ENCODE measurements at regions not wholly inside any gene's neighbourhood (a gene's known extent, or its start where the extent isn't known, plus 50 kb on each side); places are given as distances from the start of the nearest gene placed in this dataset.

DNA sequence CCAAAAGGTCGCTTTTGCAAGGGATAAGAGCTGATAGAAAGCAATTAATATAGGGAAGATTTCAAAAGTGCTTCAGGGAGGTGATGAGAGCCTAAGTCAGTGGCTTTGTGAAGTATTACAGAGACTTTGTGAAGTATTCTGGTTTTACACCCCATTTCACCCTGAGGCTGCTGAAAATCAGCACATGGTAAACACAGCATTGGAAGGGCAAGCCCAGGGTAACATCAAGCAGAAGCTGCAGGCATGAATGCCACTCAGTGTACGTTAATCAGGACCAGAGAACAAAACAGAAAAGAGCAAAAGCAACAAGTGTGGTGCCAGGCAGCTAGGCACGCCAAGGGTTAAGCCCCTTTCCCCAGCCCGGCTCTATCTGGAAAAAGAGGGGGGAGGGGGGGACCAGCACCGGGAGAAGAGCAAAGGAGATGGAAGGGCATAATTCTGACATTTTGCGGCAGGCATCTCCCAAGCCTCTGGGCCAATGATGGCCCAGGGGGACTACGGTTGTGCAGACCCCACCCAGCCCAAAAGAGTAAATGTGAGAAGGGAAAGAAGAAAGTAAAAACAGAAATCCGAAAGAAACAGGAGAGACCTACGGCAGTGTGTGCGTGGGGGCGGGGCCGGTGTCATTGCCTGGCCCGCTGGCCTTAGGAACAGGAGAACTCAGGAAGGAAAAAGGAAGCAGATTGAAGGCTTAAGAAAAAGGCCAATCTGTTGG lies 58.9 kb downstream of the DHRS2 start:
- no peak overlapping the region for H3K27ac ChIP-seq
- DNase-seq (ENCODE audit: low spot score in 2 of 2): peak; percentile 7 to 15
- TF ChIP-seq, protein P1, sequence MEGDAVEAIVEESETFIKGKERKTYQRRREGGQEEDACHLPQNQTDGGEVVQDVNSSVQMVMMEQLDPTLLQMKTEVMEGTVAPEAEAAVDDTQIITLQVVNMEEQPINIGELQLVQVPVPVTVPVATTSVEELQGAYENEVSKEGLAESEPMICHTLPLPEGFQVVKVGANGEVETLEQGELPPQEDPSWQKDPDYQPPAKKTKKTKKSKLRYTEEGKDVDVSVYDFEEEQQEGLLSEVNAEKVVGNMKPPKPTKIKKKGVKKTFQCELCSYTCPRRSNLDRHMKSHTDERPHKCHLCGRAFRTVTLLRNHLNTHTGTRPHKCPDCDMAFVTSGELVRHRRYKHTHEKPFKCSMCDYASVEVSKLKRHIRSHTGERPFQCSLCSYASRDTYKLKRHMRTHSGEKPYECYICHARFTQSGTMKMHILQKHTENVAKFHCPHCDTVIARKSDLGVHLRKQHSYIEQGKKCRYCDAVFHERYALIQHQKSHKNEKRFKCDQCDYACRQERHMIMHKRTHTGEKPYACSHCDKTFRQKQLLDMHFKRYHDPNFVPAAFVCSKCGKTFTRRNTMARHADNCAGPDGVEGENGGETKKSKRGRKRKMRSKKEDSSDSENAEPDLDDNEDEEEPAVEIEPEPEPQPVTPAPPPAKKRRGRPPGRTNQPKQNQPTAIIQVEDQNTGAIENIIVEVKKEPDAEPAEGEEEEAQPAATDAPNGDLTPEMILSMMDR (IDR thresholded peaks at IDR 0.05): no peak
- TF ChIP-seq POLR2A (IDR thresholded peaks at IDR 0.05) (no peak), EP300 (IDR thresholded peaks at IDR 0.05) (no peak)
- no peaks in the 10 kb centered on the region for H3K27me3 ChIP-seq
- H3K4me3 ChIP-seq: peak overlapping the region in 3 of 4 donors; percentile 26 to 42 (median 33)
- no peaks in the 10 kb centered on the region for H3K36me3 ChIP-seq
- H3K4me1 ChIP-seq: peaks cover 0 to 23% (median 10%) of the 10 kb centered on the region in 4 donors
- peaks cover 0 to 3% (median 0%) of the 10 kb centered on the region in 4 donors for H3K9me3 ChIP-seq
- 7 to 10% methylated on average over 13 of the region's 13 CpGs for WGBS, 2 donors

DNA sequence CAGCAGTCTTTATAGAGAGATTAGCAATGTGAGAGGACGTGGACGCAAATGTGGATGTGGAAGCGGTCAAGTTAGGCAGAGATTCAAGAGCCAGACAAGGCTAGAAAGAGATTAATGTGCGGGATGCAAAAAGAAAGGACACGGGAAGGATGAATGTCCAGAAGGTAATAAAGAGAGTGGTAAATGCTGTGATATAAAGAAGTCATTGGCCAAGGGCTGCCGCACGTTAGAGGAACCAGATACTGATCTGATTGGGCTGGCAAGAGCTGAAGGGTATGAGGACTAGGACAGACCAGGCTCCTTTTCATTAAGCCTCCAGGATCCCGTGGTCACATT lies 59.5 kb downstream of the DHRS2 start:
- Histone ChIP-seq H3K27ac (no peak overlapping the region), H3K36me3 (no peaks in the 10 kb centered on the region), H3K9me3 (no peaks in the 10 kb centered on the region), H3K4me3 (peak overlapping the region in 3 of 4 donors; percentile 26 to 42 (median 33)), H3K27me3 (no peaks in the 10 kb centered on the region), H3K4me1 (peaks cover 0 to 23% (median 10%) of the 10 kb centered on the region in 4 donors)
- DNase-seq (ENCODE audit: low spot score in 2 of 2): peak in 1 of 2 donors; percentile 6
- WGBS, 2 donors: 16% methylated on average over 8 of the region's 8 CpGs
- TF ChIP-seq, protein P1 (IDR thresholded peaks at IDR 0.05): no peak
- TF ChIP-seq EP300 (IDR thresholded peaks at IDR 0.05): no peak
- no peak for TF ChIP-seq POLR2A (IDR thresholded peaks at IDR 0.05)

DNA sequence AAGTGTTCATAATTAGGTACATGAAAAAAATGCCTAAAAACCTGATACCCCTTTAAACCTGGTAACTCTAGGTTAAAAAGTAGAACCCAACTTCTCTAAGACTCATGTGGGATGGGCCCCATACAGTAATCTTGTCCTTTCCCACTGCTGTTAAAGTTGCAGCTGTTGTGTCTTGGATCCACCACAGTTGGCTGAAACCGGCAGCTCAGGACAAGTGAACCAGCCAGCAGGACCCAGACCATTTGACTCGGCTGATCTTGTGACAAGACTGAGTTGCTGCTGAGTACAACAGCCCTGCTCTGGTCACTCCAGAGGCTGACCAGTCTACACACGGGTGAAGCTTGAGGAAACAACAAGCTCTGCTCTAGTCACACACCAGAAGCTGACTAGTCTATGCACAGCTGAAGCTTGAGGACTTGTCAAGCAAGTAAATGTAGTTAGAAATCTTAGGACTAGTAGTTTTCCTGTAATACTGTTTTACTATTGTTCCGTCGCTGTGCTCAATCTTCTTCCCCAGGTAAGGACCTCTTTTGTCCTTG lies 60.6 kb downstream of the DHRS2 start:
- TF ChIP-seq, protein P1 (IDR thresholded peaks at IDR 0.05): no peak
- TF ChIP-seq POLR2A (IDR thresholded peaks at IDR 0.05) (no peak), EP300 (IDR thresholded peaks at IDR 0.05) (no peak)
- H3K27ac ChIP-seq: no peak overlapping the region
- H3K36me3 ChIP-seq: no peaks in the 10 kb centered on the region
- H3K4me3 ChIP-seq: no peak overlapping the region
- H3K4me1 ChIP-seq: peaks cover 0 to 23% (median 10%) of the 10 kb centered on the region in 4 donors
- H3K27me3 ChIP-seq: no peaks in the 10 kb centered on the region
- no peaks in the 10 kb centered on the region for H3K9me3 ChIP-seq
- no peak for DNase-seq (ENCODE audit: low spot score in 2 of 2)
- WGBS, 2 donors: 84 to 91% methylated on average over 5 of the region's 5 CpGs

DNA sequence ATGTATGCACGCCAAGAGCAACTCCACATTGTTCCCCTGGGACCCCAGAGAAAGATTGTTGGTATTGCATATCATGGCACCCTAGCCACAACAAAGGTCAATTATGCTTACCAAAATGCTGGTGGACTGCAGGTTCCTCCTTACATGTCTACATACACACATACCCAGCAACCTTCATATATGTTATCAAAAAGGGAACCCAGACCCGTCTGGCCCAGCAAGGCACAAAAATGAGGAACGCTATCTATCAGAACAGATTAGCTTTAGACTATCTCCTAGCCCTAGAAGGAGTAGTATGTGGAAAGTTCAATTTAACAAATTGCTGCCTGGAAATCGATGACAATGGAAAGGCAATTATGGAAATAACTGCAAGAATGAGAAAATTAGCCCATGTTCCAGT lies 61.5 kb downstream of the DHRS2 start:
- no peak for DNase-seq (ENCODE audit: low spot score in 2 of 2)
- no peak overlapping the region for H3K4me3 ChIP-seq
- H3K27ac ChIP-seq: no peak overlapping the region

More for the DNA sequence above, 61.5 kb downstream of the DHRS2 start:
- 84 to 85% methylated on average over 4 of the region's 4 CpGs for WGBS, 2 donors
- H3K9me3 ChIP-seq: no peaks in the 10 kb centered on the region
- H3K4me1 ChIP-seq: peaks cover 0 to 23% (median 10%) of the 10 kb centered on the region in 4 donors
- TF ChIP-seq, protein P1 (IDR thresholded peaks at IDR 0.05): no peak
- TF ChIP-seq EP300 (IDR thresholded peaks at IDR 0.05): no peak
- TF ChIP-seq POLR2A (IDR thresholded peaks at IDR 0.05): no peak
- H3K27me3 ChIP-seq: no peaks in the 10 kb centered on the region
- no peaks in the 10 kb centered on the region for H3K36me3 ChIP-seq
